IMR-90 (cell line): ENCODE measurements at regions not wholly inside any gene's neighbourhood (a gene's known extent, or its start where the extent isn't known, plus 50 kb on each side); places are given as distances from the start of the nearest gene placed in this dataset.

Source experiments
- BHLHE40 ChIP-seq: fragments of 150-350 bp; IDR thresholded peaks from 2 replicates; pipeline ENCODE4 v1.6.1; 2016; ENCODE audit warnings: mild to moderate bottlenecking, low read depth, low read length
- CEBPB ChIP-seq: IDR thresholded peaks from 2 replicates; pipeline ENCODE4 v1.6.1; 2012; ENCODE audit warnings: low read depth, low read length, improper control_type of control experiment
- CTCF ChIP-seq: conservative IDR thresholded peaks from 2 replicates; pipeline ENCODE4 v1.5.1; 2012; ENCODE audit warnings: mild to moderate bottlenecking, low read depth, low read length, improper control_type of control experiment
- ELK1 ChIP-seq: fragments of 150-350 bp; IDR thresholded peaks from 2 replicates; pipeline ENCODE4 v1.6.1; 2016; ENCODE audit warnings: low read depth, mild to moderate bottlenecking, low read length, moderate library complexity, borderline replicate concordance
- FOS ChIP-seq: fragments of 150-350 bp; IDR thresholded peaks from 2 replicates; pipeline ENCODE4 v1.6.1; 2016; ENCODE audit warnings: low read depth, low read length
- MAFK ChIP-seq: IDR thresholded peaks from 2 replicates; pipeline ENCODE4 v1.6.1; 2012; ENCODE audit warnings: low read depth, low read length, improper control_type of control experiment
- MXI1 ChIP-seq: IDR thresholded peaks from 2 replicates; pipeline ENCODE4 v1.6.1; 2012; ENCODE audit warnings: low read depth, mild to moderate bottlenecking, low read length, moderate library complexity, borderline replicate concordance
- POLR2A ChIP-seq: IDR thresholded peaks from 2 replicates; pipeline ENCODE4 v1.6.1; 2012; ENCODE audit warnings: mild to moderate bottlenecking, low read depth, low read length
- RAD21 ChIP-seq: IDR thresholded peaks from 2 replicates; pipeline ENCODE4 v1.6.1; 2012; ENCODE audit warnings: low read length, improper control_type of control experiment
- RCOR1 ChIP-seq: IDR thresholded peaks from 2 replicates; pipeline ENCODE4 v1.6.1; 2012; ENCODE audit warnings: mild to moderate bottlenecking, low read length, improper control_type of control experiment; ENCODE audit not compliant: insufficient replicate concordance
- RFX5 ChIP-seq: IDR thresholded peaks from 2 replicates; pipeline ENCODE4 v1.8.0; 2012; ENCODE audit warnings: low read depth, mild to moderate bottlenecking, low read length, moderate library complexity
- SMC3 ChIP-seq: fragments of 150-350 bp; IDR thresholded peaks from 2 replicates; pipeline ENCODE4 v1.6.1; 2016; ENCODE audit warnings: low read depth, mild to moderate bottlenecking, antibody characterized with exemption, low read length, moderate library complexity
- USF2 ChIP-seq: fragments of 150-350 bp; IDR thresholded peaks from 2 replicates; pipeline ENCODE4 v1.6.1; 2017; ENCODE audit warnings: mild to moderate bottlenecking, antibody characterized with exemption, low read length, low read depth

GRCh38 chr9:81227507-81228245 is 461.7 kb downstream of the TLE1 start:
- no peak for TF ChIP-seq CTCF
- no peak for TF ChIP-seq POLR2A
- no peak for TF ChIP-seq MAFK
- TF ChIP-seq BHLHE40, result no peak
- no peak for TF ChIP-seq ELK1
- TF ChIP-seq CEBPB, result no peak
- no peak for TF ChIP-seq RAD21
- TF ChIP-seq MXI1, result no peak
- TF ChIP-seq RFX5, result no peak
- no peak for TF ChIP-seq RCOR1
- TF ChIP-seq FOS, result no peak
- no peak for TF ChIP-seq SMC3
- TF ChIP-seq USF2, result no peak
